ENCODE measurements at regions not wholly inside any gene's neighbourhood (a gene's known extent, or its start where the extent isn't known, plus 50 kb on each side); places are given as distances from the start of the nearest gene placed in this dataset.
"Not testable (repeated sequence)": the region's sequence is repeated elsewhere in the genome, so short reads cannot be mapped to it uniquely, and the experiment has no call there.

DNA sequence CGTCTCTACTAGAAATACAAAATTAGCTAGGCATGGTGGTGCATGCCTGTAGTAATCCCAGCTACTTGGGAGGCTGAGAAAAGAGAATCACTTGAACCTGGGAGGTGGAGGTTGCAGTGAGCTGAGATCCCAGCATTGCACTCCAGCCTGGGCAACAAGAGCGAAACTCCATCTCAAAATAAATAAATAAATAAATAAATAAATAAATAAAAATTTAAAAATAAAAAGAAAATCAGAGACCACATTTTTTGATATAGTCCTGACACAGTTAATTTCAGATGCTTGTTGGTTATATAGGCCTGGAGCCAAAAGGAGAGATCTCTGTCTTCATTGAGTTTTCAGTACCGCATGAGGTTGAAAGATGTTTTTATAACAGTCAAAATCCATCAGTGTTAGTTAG, 388.3 kb downstream of the PRELID2 start:
- DNase-seq: not testable (repeated sequence)

DNA sequence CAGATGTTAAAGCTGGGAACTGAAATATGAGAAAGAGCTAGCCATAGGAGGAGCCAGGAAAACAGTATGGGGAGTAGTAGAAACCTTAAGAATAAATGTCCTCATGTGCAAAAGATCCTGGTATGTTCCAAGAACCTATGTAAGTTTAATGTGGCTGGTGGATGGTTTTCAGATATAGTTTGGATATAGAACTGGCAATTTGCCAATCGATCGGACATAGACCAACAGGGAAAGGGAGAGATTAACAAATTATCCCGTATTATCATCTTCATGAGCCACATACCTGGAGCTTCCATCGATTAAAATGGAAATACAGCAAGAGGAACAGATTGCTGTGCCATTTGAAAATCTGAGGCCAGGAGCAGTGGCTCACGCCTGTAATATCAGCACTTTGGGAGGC, 388.7 kb downstream of the PRELID2 start:
- DNase-seq: no peak

DNA sequence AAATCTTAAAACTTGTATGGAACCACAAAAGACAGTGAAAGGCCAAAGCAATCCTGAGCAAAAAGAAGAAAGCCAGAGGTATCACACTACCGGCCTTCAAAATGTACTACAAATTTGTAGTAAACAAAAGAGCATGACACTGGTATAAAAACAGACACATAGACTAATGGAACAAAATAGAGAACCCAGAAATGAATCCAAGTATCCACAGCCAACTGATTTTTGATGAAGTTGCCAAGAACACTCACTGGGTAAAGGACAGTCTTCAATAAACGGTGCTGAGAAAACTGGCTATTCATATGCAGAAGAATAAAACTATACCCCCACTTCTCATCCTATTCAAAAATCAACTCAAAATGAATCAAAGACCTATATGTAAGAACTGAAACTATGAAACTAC, 390.1 kb downstream of the PRELID2 start:
- no peak for DNase-seq

DNA sequence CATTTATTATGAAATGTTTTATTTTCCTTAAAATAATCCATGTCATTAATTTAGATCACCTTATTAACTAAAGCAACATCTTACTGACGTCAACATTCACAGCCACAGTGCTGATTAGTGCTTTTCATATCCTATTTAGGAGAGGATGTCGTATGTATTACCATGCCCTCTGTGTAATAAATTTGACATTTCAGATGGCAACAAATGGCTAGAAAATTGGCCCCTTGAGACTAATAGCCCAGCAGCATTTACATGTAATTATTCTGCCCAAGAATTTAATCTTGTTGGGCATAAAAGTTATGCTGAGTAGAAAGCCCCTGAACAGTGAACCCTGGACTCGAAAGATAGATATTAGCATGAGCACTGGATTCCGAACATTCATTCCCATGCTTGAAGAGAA, 391.2 kb downstream of the PRELID2 start:
- no peak for DNase-seq

DNA sequence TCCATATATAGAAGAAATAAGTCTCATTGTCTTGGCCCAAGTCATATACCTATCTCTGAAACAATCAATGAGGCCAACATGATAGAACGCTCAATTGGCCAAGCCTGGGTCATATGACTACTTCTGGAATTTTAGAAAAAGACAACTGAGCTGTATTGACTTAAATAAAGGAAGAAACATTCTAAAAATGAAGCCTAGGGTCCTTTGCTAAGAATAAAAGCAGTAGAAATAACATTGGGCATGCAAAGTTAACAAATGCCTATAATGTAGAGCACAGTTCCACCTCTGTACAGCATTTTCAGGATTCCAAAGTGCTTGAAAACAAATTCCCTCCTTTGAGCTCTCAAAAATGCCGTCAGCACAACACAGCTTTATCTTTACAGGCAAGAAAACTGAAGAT, 391.8 kb downstream of the PRELID2 start:
- no peak for DNase-seq

DNA sequence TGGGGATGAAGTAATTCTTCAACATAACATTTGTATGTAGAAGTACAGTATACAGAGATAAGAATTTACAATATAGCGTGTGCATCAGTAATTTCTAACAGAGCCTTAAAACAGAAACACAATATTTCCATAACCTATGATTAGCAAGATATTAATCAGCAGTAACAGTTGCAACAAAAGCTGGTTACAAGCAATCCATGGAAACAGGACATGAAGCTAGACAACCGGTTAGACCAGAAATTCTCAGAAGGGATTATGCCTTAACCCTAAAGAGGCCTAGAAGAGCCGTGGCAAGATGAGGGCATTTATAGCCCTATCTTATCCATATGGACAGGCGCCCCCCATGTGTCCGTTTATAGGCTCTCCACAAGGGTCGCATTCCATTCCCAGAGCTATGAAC, 392.5 kb downstream of the PRELID2 start:
- not testable (repeated sequence) for DNase-seq

DNA sequence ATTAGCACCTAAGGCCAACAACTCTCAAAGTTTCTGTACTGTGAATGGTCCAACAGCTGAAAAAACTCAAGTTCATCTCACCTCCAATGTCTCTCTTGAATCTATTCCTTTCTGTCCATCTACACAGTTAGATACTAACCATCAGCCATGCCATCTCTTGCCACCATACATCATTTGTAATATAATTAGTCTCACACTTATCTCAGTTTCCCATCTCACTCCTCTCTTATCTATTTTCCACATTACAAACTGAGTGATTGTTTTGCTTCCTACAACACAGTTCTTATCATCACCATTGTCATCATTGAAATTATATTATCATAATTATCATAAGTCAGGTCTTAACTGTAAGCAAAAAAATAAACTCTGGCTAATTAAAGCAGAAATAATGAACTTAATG, 393.9 kb downstream of the PRELID2 start:
- DNase-seq: no peak

DNA sequence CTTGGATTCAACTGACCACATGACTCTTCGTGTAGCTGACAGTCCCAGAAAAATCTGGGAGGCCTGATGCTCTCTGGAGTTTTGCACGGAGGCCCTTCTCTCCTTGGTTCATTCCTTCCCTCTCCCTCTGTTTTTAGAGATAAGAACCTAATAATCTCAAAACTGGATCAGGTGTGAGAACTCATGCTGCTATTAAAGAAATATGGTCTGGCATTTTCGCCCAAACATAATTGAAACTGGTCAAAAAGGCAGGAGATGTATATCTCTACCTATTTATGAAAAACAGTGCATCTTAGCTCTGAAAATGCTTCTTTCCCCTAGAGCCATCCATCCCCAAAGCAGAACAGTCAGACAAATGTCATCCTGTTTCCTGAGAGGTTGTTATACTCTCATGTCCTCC, 397.5 kb downstream of the PRELID2 start:
- DNase-seq: no peak

DNA sequence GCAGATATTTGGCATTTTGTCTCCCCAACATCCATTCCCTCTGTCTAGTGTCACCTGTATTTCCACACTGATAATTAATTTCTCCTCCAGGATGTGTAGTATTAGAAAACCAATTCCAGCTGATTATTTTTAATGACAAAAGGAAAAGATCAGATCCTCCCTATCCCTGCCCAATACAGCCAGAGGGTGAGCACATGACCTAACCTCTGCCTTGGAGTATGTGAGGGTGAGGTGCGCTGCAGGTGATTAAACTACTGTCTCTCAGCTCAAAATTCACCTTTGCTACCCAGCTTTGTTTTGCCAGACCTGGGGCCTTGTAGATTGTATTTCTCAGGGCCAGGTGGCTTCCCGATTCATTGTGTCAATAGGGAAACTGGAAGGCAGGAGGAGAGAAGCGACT, 402.1 kb downstream of the PRELID2 start:
- DNase-seq: no peak

DNA sequence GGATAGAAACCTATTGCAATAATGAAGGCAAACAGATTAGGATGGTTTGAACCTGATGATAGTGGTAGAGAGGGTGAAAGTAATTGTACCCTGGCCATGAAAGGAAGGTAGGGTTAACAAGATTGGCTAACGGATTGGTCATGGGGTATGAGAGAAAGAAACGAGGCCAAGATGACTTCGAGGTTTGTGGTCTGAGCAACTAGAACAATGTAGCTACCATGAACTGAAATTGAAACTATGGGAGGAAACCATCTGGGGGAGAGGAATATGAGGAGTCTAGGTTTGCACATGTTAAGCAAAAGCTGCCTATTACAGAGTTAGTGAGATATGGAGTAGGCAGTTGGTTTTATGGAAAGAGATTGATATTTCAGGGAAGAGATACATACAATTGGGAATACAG, 406.0 kb downstream of the PRELID2 start:
- no peak for DNase-seq

DNA sequence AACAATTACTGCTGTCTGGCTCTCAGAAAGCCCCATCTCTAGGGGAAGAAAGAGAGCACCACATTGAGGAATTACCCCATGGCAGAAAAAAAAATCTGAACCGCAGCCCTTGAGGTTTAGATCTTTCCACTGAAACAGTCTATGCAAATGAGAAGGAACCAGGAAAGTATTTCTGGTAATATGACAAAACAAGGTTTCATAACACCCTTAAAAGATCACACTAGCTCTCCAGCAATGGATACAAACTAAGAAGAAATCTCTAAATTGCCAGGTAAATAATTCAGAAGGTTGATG, 427.1 kb downstream of the PRELID2 start:
- DNase-seq: no peak

DNA sequence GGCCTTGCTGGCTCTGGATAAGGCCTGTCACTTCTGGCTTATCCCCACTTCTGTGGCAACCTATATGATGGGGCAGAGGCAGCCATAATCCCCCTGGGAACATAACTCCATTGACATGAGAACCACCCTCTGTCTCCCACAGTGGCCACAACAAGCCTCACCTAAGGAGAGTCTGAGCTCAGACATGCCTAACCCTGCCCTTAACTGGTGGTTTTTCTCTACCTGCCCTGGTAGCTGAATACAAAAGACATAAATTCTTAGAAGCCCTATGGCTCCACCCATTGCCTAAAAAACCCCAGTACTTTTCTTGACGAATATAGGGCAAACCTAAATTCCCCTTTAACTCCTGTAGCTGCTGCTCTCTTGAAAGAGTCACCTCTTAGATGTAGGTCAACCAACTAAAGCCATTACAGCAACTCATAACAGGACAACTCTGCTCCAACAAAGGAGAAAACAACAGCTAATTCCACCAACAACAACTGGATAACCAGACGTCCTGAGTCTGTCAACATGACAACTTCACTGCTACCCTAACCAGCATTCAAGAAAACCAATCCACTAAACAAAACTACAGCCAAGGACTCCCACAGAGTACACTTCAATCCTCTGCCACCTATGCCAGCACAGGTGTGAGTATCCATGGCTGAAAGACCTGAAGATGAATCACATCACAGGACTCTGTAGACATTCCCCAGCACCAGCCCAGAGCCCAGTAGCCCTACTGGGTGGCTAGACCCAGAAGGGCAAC, 427.7 kb downstream of the PRELID2 start:
- DNase-seq: no peak

DNA sequence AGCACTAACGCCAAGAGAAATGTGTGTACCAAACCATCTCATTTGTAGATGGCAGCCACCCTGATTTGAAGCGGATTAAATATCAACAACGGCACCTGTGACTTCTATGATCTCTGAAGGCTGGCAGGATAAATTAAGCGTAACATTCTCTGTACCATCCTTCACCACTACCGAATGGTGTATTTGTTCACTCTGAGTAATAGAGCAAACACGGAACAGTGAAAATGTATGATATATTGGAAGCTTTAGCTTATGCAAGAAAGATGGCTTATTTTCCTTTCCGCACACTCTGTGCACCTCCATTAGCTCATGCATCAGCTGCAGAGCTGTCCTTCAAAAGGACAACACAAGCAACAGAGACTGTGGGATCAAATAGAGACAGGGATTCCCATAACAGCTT, 431.1 kb downstream of the PRELID2 start:
- no peak for DNase-seq

DNA sequence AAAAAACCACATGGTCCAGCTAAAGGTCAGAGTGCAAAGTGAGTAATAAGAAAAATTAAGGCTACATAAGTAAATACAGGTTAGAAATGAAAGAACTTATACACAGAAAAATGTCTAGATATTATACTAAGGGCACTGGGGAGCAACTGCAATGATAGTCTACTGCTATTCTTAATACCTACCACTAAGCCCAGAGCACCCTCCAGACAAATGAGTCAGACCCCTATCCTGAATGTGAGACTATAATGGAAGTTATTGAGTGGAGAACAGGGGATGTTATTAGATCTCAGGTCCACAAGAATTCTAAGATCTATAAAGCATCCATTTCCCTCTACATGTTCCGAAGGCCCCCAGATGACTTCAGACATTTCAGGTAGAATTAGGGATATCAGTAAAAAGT, 438.3 kb downstream of the PRELID2 start:
- no peak for DNase-seq

DNA sequence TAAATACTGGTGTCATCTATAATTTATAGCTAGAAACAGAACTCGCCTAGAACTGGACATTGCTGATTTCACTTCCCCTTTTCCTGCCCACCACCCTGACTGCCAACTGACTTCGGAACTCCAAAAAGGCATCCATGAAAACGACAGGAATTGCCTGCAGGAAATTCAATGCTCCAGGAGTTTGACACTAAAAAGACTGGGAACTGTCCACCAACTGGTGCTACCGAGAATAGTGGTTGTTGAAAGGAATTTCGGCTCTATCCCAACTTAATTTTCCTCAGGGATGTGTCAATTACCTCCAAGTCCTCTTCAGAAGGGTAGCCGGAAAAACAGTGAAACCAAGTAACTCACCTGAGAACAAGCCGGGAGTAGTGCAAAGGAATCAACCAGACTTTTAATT, 440.0 kb downstream of the PRELID2 start:
- DNase-seq: not testable (repeated sequence)

DNA sequence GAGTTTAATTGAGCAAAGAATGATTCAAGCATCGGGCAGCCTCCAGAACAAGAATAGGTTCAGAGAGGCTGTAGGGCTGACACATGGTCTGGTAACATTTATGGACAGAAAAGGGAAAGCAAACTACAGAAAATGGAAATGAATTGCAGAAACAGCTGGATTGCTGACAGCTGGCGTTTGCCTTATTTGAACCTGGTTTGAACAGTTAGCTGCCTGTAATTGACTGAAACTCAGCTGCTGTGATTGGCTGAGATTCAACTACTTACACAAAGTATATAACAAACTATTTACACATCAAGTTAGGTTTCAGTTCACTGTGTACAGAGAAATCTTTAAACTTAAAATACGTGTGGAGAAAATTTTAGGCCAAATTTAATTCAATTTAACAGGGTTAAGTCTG, 441.7 kb downstream of the PRELID2 start:
- no peak for DNase-seq

DNA sequence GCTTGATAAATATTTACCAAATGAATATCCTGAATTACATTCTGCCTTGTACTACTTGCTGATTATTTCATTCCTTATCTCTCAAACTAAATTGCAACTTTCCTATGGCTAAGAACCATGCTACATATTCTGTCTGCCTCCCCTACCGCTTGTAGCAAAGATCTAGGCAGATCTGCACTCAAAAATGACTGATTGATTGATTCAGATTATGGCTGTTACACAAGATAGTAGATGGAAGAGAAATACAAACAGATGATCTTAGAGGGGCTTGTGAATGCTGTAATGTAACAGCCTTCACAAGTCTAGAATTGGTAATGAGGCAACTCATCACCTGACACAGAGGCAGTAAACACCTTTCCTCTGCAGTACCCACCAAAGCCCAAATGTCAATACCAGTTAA, 446.1 kb downstream of the PRELID2 start:
- no peak for DNase-seq

DNA sequence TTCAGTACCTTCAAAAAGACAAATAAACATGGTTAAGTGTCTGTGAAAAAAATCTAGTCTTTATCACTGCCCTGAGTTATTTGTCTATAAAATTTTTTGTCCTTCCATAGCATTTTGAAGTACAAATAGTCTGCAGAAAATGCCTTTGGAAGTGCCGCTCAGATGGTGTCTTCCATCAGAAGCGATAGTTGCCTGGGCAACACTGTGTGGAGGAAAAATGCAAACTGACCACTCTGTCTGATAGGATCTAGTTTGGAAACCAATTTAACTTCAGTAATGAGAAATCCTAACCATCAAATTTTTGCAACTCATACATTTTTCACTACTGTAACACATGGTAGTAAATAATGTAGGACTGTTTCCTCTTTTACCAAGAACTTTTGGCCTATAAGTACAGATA, 449.9 kb downstream of the PRELID2 start:
- DNase-seq: no peak

DNA sequence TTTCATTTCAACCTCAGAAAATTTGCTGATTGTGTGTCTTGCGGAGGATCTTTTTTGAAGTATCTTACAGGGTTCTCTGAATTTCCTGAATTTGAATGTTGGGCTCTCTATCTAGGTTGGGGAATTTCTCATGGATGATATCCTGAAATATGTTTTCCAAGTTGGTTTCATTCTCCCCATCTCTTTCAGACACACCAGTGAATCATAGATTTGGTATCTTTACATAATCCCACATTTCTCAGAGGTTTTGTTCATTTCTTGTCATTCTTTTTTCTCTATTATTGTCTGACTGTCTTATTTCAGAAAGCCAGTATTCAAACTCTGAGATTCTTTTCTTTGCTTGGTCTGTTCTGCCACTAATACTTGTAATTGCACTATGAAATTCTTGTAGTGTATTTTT, 456.9 kb downstream of the PRELID2 start:
- no peak for DNase-seq

DNA sequence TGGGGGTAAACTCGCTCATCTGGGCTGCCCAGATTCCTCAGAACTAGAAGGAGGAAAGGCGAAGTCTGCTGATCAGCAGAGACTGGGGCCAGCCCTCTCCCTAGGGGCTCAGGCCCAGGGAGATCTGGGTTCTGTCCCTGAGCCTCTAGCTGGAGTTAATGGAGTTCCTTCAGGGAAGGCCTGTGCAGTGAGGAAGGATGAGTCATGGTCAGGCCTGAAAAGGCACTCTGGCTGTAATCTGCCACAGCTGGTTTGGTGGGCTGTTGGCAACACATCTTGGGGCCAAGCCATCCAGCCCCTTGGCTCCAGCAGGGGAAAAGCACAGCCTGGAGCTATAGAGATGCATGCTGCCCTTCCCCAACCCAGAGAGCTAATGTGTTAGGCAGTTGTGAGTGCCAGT, 459.6 kb downstream of the PRELID2 start:
- DNase-seq: no peak

DNA sequence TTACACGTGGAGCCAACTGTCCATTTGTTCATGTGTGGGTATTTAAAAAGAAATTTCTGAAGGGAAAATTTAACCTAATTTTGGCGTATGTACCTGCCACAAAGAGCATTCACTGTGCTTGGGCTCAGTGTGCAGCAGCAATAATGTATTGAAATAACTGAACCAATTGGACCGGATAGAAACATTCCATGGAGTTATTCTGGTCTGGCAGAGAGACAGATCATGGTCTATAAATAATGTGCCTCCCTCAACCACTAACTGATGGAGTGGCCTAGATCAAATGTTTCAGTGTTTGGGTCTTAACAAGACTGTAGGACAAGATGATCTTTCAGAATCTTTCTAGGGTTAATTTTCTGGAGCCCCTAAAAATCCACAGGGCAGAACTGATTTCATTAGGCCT, 469.7 kb downstream of the PRELID2 start:
- DNase-seq: no peak

DNA sequence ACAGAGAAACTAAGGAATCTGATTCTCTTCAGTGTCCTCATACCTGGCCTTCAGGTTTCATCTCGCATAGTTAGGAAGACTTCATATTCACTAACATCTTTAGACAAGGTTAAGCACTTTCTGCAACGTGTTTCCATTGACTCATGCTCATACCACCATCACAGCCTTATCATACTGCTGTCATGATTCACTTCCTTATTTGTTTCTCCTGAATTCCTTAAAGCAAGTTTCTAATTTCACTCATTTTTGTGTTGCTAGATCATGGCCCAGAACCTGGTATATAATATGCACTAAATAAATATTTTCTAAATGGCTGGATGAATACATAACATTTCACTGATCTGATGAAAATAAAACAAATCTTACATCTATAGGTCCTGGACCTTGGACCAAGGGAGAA, 472.9 kb downstream of the PRELID2 start:
- no peak for DNase-seq

DNA sequence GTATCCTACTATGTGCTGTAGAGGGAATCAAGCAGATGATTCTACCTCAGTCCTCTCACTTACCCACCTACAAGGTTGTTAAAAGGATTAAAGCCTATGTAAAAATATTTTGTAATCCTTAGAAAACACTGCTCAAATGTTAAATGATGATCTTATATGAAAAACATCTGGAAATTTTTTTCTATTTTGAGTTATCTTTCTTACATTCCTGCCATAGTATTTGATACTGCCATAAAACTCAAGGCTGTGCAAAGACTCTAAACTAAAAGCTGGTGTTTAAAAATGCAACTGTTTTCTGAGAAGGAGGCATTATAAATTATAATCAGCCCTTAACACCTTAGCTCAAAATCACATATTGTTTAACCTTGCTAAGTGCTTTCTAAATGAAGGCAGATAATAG, 474.2 kb downstream of the PRELID2 start:
- no peak for DNase-seq

DNA sequence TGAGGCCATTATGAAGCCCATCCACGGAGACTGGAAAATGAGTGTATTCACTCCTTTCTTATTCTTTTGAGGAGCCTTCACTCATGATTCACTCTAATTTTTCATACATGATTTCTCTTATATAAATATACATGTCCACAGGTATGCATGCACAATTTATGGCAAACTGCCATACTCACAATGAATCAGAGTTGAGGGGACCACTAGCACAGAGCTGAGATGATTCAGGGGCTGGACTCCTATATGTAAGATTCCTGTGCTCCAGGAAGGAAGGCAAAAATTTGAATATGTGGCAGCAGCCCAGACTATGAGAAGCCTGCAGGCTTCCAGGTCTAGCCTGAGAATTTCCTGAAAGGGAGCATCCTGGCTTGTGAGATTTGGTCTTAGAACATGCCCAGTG, 484.6 kb downstream of the PRELID2 start:
- no peak for DNase-seq

DNA sequence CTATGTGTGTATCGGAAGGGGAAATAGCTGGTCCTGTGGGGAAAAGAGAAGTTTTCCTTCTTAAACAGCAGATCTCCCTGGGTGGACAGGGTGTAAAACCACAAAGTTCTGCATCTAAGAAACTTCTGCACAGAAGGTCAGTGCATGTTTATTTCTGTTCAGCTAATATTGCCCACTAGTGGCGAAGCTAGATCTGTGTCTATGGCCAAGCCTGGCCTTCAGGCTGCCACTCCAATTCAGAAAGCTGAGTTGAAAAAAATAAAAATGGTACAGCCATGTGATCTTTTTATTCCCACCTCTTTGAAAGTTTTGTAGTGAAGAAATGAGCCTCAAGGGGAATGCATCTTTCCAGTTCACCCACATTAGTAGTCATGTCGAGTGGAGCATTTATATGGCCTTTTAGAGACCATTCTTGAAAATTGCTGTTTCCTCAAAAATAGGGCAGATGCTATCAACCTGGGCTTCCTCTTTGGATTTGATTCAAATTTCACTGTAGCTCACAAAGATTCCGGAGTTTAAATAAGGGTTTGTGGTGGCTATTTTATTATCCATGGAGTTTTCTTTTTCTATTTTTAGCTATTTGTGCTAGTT, 488.0 kb downstream of the PRELID2 start:
- DNase-seq: no peak
